HG02571 (cell line): ENCODE measurements at regions not wholly inside any gene's neighbourhood (a gene's known extent, or its start where the extent isn't known, plus 50 kb on each side); places are given as distances from the start of the nearest gene placed in this dataset.
"Not testable (repeated sequence)": the region's sequence is repeated elsewhere in the genome, so short reads cannot be mapped to it uniquely, and the experiment has no call there.

Experiments
- ATAC-seq: cut with Tn5 transposase; IDR thresholded peaks from one replicate; pipeline ENCODE4 v1.9.1; 2021; ENCODE audit warnings: mild to moderate bottlenecking, moderate library complexity; ENCODE audit not compliant: unreplicated experiment

GRCh38 chr12:131249246-131250027 lies 295.7 kb downstream of the ADGRD1 start:
- no peak for ATAC-seq

- no peak for ATAC-seq
Measured at GRCh38 chr12:131250028-131250950, 296.6 kb downstream of the ADGRD1 start.

- no peak for ATAC-seq
Measured at GRCh38 chr12:131250951-131251315, 297.2 kb downstream of the ADGRD1 start.

- no peak for ATAC-seq
Measured at GRCh38 chr12:131251336-131252101, 297.8 kb downstream of the ADGRD1 start.

- no peak for ATAC-seq
Measured at GRCh38 chr12:131253376-131254026, 299.8 kb downstream of the ADGRD1 start.

GRCh38 chr12:131254374-131254773 lies 300.7 kb downstream of the ADGRD1 start:
- no peak for ATAC-seq

- no peak for ATAC-seq
Measured at GRCh38 chr12:131258398-131258797, 304.7 kb downstream of the ADGRD1 start.

GRCh38 chr12:131260251-131260905 lies 306.7 kb downstream of the ADGRD1 start:
- ATAC-seq = no peak

- no peak for ATAC-seq
Measured at GRCh38 chr12:131260954-131261353, 307.2 kb downstream of the ADGRD1 start.

- ATAC-seq = no peak
Measured at GRCh38 chr12:131261906-131262305, 308.2 kb downstream of the ADGRD1 start.

- ATAC-seq = no peak
Measured at GRCh38 chr12:131263626-131264025, 309.9 kb downstream of the ADGRD1 start.

GRCh38 chr12:131264635-131265034 lies 310.9 kb downstream of the ADGRD1 start:
- no peak for ATAC-seq

- no peak for ATAC-seq
Measured at GRCh38 chr12:131266591-131267467, 313.1 kb downstream of the ADGRD1 start.

GRCh38 chr12:131267576-131267975 lies 313.9 kb downstream of the ADGRD1 start:
- no peak for ATAC-seq

- ATAC-seq = not testable (repeated sequence)
Measured at GRCh38 chr12:131268123-131268522, 314.4 kb downstream of the ADGRD1 start.

- not testable (repeated sequence) for ATAC-seq
Measured at GRCh38 chr12:131268571-131268970, 314.9 kb downstream of the ADGRD1 start.

GRCh38 chr12:131269551-131269950 lies 315.8 kb downstream of the ADGRD1 start:
- no peak for ATAC-seq

GRCh38 chr12:131269977-131270376 lies 316.3 kb downstream of the ADGRD1 start:
- not testable (repeated sequence) for ATAC-seq

- ATAC-seq = no peak
Measured at GRCh38 chr12:131271724-131272123, 318.0 kb downstream of the ADGRD1 start.
